H1 (cell line): ENCODE measurements at regions not wholly inside any gene's neighbourhood (a gene's known extent, or its start where the extent isn't known, plus 50 kb on each side); places are given as distances from the start of the nearest gene placed in this dataset.

Experiments
- GABPA ChIP-seq: IDR thresholded peaks from 2 replicates; pipeline ENCODE4 v1.6.1; 2011; ENCODE audit warnings: mild to moderate bottlenecking, low read length, moderate library complexity, borderline replicate concordance; ENCODE audit not compliant: insufficient read depth
- KDM4A ChIP-seq: IDR thresholded peaks from one replicate; pipeline ENCODE4 v1.7.1; 2012; ENCODE audit warnings: low read depth, mild to moderate bottlenecking, moderate library complexity, low read length, inconsistent platforms; ENCODE audit not compliant: severe bottlenecking
- NANOG ChIP-seq: IDR thresholded peaks from 2 replicates; pipeline ENCODE4 v1.6.1; 2011; ENCODE audit warnings: low read length, low read depth, mild to moderate bottlenecking, inconsistent platforms; ENCODE audit not compliant: insufficient read depth, poor library complexity, severe bottlenecking
- NRF1 ChIP-seq: IDR thresholded peaks from 2 replicates; pipeline ENCODE4 v1.6.1; 2011; ENCODE audit warnings: mild to moderate bottlenecking, low read depth, low read length, improper control_type of control experiment
- POLR2AphosphoS5 ChIP-seq: IDR thresholded peaks from 2 replicates; pipeline ENCODE4 v1.6.1; 2011; ENCODE audit warnings: low read depth, low read length
- RFX5 ChIP-seq: IDR thresholded peaks from 2 replicates; pipeline ENCODE4 v1.6.1; 2011; ENCODE audit warnings: low read depth, low read length, improper control_type of control experiment, borderline replicate concordance
- RXRA ChIP-seq: IDR thresholded peaks from 2 replicates; pipeline ENCODE4 v1.6.1; 2011; ENCODE audit warnings: low read depth, mild to moderate bottlenecking, low read length, moderate library complexity; ENCODE audit not compliant: insufficient read depth
- ZNF274 ChIP-seq: IDR thresholded peaks from 2 replicates; pipeline ENCODE4 v1.7.0; 2012; ENCODE audit warnings: low read length, borderline replicate concordance; ENCODE audit errors: extremely low read depth

DNA sequence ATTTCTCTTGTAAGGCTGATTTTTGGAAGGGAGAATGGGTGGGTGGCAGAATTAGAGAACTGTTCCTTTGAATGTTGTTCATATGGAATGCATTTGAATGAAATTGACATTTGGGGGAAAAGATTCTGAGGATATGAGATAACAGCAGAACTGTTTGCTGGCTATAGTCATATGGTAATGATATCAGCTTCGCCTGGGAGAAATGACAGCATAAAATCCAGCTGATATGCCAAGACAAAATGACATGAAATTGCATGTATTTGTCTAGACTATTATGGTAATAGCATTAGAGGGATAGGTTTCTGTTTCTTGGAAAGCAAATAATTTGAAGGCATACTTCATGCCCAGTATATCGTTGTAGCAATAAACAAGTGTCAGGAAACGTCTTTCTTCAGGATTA, 150.8 kb upstream of the SPATS2L start (continued):
- TF ChIP-seq NANOG (no peak), ZNF274 (no peak), NRF1 (no peak), KDM4A (no peak), POLR2AphosphoS5 (no peak), GABPA (no peak), RFX5 (no peak), RXRA (no peak)
